Endothelial cell of umbilical vein (primary cell): ENCODE measurements at regions not wholly inside any gene's neighbourhood (a gene's known extent, or its start where the extent isn't known, plus 50 kb on each side); places are given as distances from the start of the nearest gene placed in this dataset.

Source experiments
- BruUV-seq: library from RNA; stranded (reverse); fragments of 400-500 nt; replicated peaks from 2 replicates; lab custom pipeline; 2021; lab: Mats Ljungman, UMichigan
- CTCF ChIA-PET: fragments of 300-600, 350-600 bp; sonication (Branson Sonifier 250); formaldehyde crosslinking; loops from one replicate; lab custom pipeline; 2021; ENCODE audit warnings: antibody characterized with exemption, inconsistent platforms; lab: Charles Lee
- POLR2A ChIA-PET: fragments of 300-600, 350-600 bp; sonication (Branson Sonifier 250); formaldehyde crosslinking; loops from one replicate; lab custom pipeline; 2021; ENCODE audit warnings: antibody characterized with exemption, inconsistent platforms; lab: Charles Lee
- DNase-seq: peaks from one replicate; pipeline ENCODE4 v3.0.0-alpha.2; 2011; ENCODE audit warnings: low read depth, low spot score
- FAIRE-seq: peaks from 2 replicates; lab custom pipeline; 2011; peaks lifted over from hg19 to GRCh38; lab: Jason Lieb, UNC
- H2AFZ ChIP-seq: 2 replicates; pipeline ENCODE4 v1.6.0; 2012; ENCODE audit warnings: low read depth, low read length, control low read depth, inconsistent platforms
- H3K27ac ChIP-seq: 2 replicates; pipeline ENCODE4 v1.5.1; 2011; ENCODE audit warnings: low read depth, mild to moderate bottlenecking, control low read depth, low read length, moderate library complexity; ENCODE audit not compliant: insufficient read depth
- H3K27me3 ChIP-seq, 2 experiments: 2 replicates each; pipeline versions ENCODE4 v1.6.0 to v1.6.1; 2011; ENCODE audit warnings: low read length in 2 of 2, mixed read lengths in 1 of 2; ENCODE audit not compliant: control insufficient read depth in 2 of 2, insufficient read depth in 2 of 2
- H3K36me3 ChIP-seq, 2 experiments: 2 replicates in 1 of 2; 3 replicates in 1 of 2; pipeline ENCODE4 v1.5.1; 2011; ENCODE audit warnings: low read length in 2 of 2, mild to moderate bottlenecking in 1 of 2, moderate library complexity in 1 of 2; ENCODE audit not compliant: control insufficient read depth in 2 of 2, insufficient read depth in 2 of 2; ENCODE audit errors: extremely low read depth in 1 of 2
- H3K4me1 ChIP-seq: 3 replicates; pipeline ENCODE4 v1.5.1; 2011; ENCODE audit warnings: mild to moderate bottlenecking, low read length; ENCODE audit not compliant: control insufficient read depth, insufficient read depth; ENCODE audit errors: extremely low read depth
- H3K4me2 ChIP-seq: 2 replicates; pipeline ENCODE4 v1.6.1; 2011; ENCODE audit warnings: low read length, control low read depth, mixed read lengths; ENCODE audit not compliant: insufficient read depth
- H3K4me3 ChIP-seq, 3 experiments: fragments of 200-600 bp in 1 of 3; sonication (generic), shearing (Covaris generic) in 1 of 3; replicated peaks in 1 of 3; 2 replicates each; pipeline ENCODE4 v1.5.1; 2011 to 2016; ENCODE audit warnings: control low read depth in 3 of 3, low read length in 3 of 3, mild to moderate bottlenecking in 2 of 3, inconsistent platforms in 1 of 3, low read depth in 1 of 3, moderate library complexity in 1 of 3; ENCODE audit not compliant: insufficient read depth in 1 of 3
- H3K79me2 ChIP-seq: 2 replicates; pipeline ENCODE4 v1.6.0; 2012; ENCODE audit warnings: low read length, inconsistent platforms; ENCODE audit not compliant: control insufficient read depth, insufficient read depth
- H3K9ac ChIP-seq: replicated peaks from 2 replicates; pipeline ENCODE3; 2011; ENCODE audit warnings: low read length, control low read depth; ENCODE audit not compliant: insufficient read depth; ENCODE audit errors: extremely low read depth
- H3K9me1 ChIP-seq: replicated peaks from 3 replicates; pipeline ENCODE4 v1.6.0; 2011; ENCODE audit warnings: mild to moderate bottlenecking, low read length; ENCODE audit not compliant: control insufficient read depth, insufficient read depth; ENCODE audit errors: extremely low read depth
- H3K9me3 ChIP-seq: replicated peaks from 2 replicates; pipeline ENCODE4 v1.5.1; 2012; ENCODE audit warnings: low read length, inconsistent platforms; ENCODE audit not compliant: control insufficient read depth, insufficient read depth
- H4K20me1 ChIP-seq: replicated peaks from 2 replicates; pipeline ENCODE3; 2011; ENCODE audit warnings: mild to moderate bottlenecking, low read length; ENCODE audit not compliant: control insufficient read depth, insufficient read depth; ENCODE audit errors: extremely low read depth
- EZH2 ChIP-seq: IDR thresholded peaks from 2 replicates; pipeline ENCODE4 v1.6.1; 2012; ENCODE audit warnings: borderline replicate concordance, low read depth, mild to moderate bottlenecking, moderate library complexity, low read length, inconsistent platforms; ENCODE audit not compliant: severe bottlenecking
- FOS ChIP-seq: IDR thresholded peaks from 2 replicates; pipeline ENCODE4 v1.6.1; 2011; ENCODE audit warnings: mild to moderate bottlenecking, low read length, moderate library complexity, borderline replicate concordance; ENCODE audit not compliant: insufficient read depth
- GATA2 ChIP-seq: IDR thresholded peaks from 2 replicates; pipeline ENCODE4 v1.7.0; 2011; ENCODE audit warnings: low read depth, mild to moderate bottlenecking, moderate library complexity, mixed read lengths, low read length; ENCODE audit not compliant: insufficient read length, insufficient read depth
- JUN ChIP-seq: IDR thresholded peaks from 2 replicates; pipeline ENCODE4 v1.6.1; 2011; ENCODE audit warnings: borderline replicate concordance, low read depth; ENCODE audit not compliant: insufficient read length, insufficient read depth
- MYC ChIP-seq: IDR thresholded peaks from one replicate; pipeline ENCODE4 v1.6.1; 2011; ENCODE audit warnings: mild to moderate bottlenecking, low read depth, low read length
- POLR2A ChIP-seq: IDR thresholded peaks from 2 replicates; pipeline ENCODE4 v1.6.1; 2012; ENCODE audit warnings: low read depth, mild to moderate bottlenecking, control low read depth, low read length
- POLR2AphosphoS5 ChIP-seq: IDR thresholded peaks from 2 replicates; pipeline ENCODE4 v1.6.1; 2012; ENCODE audit warnings: low read depth, mild to moderate bottlenecking, control low read depth, low read length, moderate library complexity; ENCODE audit not compliant: insufficient read depth
- dilution Hi-C: fragments of 300-500 bp; cut with MboI; formaldehyde crosslinking; loops from one replicate; pipeline ENCODE4 v1.15.0; 2019; ENCODE audit warnings: low sequenced_read_pairs; ENCODE audit not compliant: extremely low pct_ligation_motif_present
- intact Hi-C: fragments of 100-400 bp; cut with micrococcal nuclease; formaldehyde crosslinking; loops from one replicate; pipeline ENCODE4 v1.10.0; 2022
- TF ChIP-seq, protein P1 (sequence below): IDR thresholded peaks from 2 replicates; pipeline ENCODE4 v1.6.1; 2011; ENCODE audit not compliant: insufficient read depth, insufficient read length
- TF ChIP-seq, protein P2 (sequence below), 2 donors: IDR thresholded peaks; 1 replicate in 1 of 2; 2 replicates in 1 of 2; pipeline ENCODE4 v1.5.1; 2011; ENCODE audit warnings: low read length in 2 of 2, mild to moderate bottlenecking in 2 of 2, moderate library complexity in 2 of 2, control low read depth in 1 of 2, inconsistent platforms in 1 of 2, low read depth in 1 of 2; ENCODE audit not compliant: insufficient read depth in 1 of 2; ENCODE audit errors: extremely low read depth in 1 of 2

DNA sequence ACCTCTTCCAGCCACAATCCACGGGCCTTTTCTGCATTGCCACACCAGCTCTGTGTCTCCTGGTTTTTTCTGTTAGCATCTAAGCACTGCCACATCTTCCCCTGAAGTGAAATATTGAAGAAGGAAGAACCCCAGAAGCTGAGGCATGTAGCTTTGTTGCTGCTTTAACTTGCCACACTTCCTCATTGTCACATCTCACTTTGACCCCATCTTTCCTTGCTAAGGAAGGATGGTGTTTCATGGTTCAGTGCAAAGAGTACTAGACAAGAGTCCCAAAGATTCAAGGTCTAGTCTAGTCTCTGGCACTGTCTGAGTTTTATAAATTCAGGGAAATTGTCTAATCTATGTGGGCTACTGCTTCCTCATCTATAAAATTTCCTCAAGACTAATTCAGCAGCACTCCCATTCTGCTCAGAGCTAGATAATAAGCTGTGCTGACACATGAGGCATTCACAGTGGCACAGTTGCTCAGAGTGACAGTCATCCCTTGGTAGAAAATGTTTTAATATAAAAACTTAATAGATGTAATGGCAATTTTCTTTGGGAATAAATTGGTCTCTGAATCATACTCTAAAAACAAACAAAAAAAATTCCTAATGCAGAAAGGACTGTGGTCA is 483.0 kb upstream of the ID2 start:
- TF ChIP-seq JUN (no peak), POLR2AphosphoS5 (no peak), FOS (no peak), EZH2 (no peak), MYC (no peak), GATA2 (no peak), POLR2A (no peak)
- TF ChIP-seq, protein P1, sequence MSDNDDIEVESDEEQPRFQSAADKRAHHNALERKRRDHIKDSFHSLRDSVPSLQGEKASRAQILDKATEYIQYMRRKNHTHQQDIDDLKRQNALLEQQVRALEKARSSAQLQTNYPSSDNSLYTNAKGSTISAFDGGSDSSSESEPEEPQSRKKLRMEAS = no peak
- TF ChIP-seq, protein P2, sequence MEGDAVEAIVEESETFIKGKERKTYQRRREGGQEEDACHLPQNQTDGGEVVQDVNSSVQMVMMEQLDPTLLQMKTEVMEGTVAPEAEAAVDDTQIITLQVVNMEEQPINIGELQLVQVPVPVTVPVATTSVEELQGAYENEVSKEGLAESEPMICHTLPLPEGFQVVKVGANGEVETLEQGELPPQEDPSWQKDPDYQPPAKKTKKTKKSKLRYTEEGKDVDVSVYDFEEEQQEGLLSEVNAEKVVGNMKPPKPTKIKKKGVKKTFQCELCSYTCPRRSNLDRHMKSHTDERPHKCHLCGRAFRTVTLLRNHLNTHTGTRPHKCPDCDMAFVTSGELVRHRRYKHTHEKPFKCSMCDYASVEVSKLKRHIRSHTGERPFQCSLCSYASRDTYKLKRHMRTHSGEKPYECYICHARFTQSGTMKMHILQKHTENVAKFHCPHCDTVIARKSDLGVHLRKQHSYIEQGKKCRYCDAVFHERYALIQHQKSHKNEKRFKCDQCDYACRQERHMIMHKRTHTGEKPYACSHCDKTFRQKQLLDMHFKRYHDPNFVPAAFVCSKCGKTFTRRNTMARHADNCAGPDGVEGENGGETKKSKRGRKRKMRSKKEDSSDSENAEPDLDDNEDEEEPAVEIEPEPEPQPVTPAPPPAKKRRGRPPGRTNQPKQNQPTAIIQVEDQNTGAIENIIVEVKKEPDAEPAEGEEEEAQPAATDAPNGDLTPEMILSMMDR (IDR thresholded peaks at IDR 0.05; ENCODE audit: extremely low read depth in 1 of 2, insufficient read depth in 1 of 2, low read depth in 1 of 2, low read length in 2 of 2) = no peak
- Histone ChIP-seq H2AFZ (no peak overlapping the region), H3K4me1 (no peaks in the 10 kb centered on the region), H3K9me1 (no peaks in the 10 kb centered on the region), H3K27me3 (no peaks in the 10 kb centered on the region), H3K36me3 (no peaks in the 10 kb centered on the region), H3K9ac (no peak overlapping the region), H3K27ac (no peak overlapping the region), H3K79me2 (no peaks in the 10 kb centered on the region), H3K9me3 (no peaks in the 10 kb centered on the region), H4K20me1 (no peaks in the 10 kb centered on the region), H3K4me2 (no peak overlapping the region), H3K4me3 (no peak overlapping the region)
- intact Hi-C loops = no loop called here
- ChIA-PET POLR2A (no interaction called here), CTCF (no interaction called here)
- dilution Hi-C loops = no loop called here
- DNase-seq (no peak), FAIRE-seq (no peak)
- BruUV-seq = no TSS peak
